HepG2 (cell line): ENCODE measurements at regions not wholly inside any gene's neighbourhood (a gene's known extent, or its start where the extent isn't known, plus 50 kb on each side); places are given as distances from the start of the nearest gene placed in this dataset.

Experiments used
- CTCF ChIP-seq: sonication (generic); formaldehyde crosslinking; IDR thresholded peaks from 2 replicates; pipeline ENCODE4 v1.5.0; 2020; ENCODE audit warnings: mild to moderate bottlenecking, missing genetic modification reagents, moderate library complexity
- EP300 ChIP-seq, 3 experiments: sonication (generic) in 1 of 3; formaldehyde crosslinking in 1 of 3; IDR thresholded peaks; 2 replicates each; pipeline versions ENCODE4 v1.5.1 to v1.6.1; 2011 to 2020; ENCODE audit warnings: low read depth in 2 of 3, low read length in 2 of 3, borderline replicate concordance in 1 of 3, improper control_type of control experiment in 1 of 3, mild to moderate bottlenecking in 1 of 3, missing genetic modification reagents in 1 of 3, moderate library complexity in 1 of 3
- HNF1A ChIP-seq, 2 experiments: sonication (generic) in 1 of 2; formaldehyde crosslinking in 1 of 2; IDR thresholded peaks; 2 replicates each; pipeline versions ENCODE4 v1.4.0 to v1.6.1; 2016 to 2020; ENCODE audit warnings: borderline replicate concordance in 1 of 2, low read depth in 1 of 2, mild to moderate bottlenecking in 1 of 2, missing genetic modification reagents in 1 of 2
- MATR3 ChIP-seq: sonication (generic); formaldehyde crosslinking; IDR thresholded peaks from 2 replicates; pipeline ENCODE4 v1.4.0; 2020; ENCODE audit warnings: missing genetic modification reagents
- NFYB ChIP-seq: sonication (generic); formaldehyde crosslinking; IDR thresholded peaks from 2 replicates; pipeline ENCODE4 v1.4.0; 2020; ENCODE audit warnings: missing genetic modification reagents
- NR1H2 ChIP-seq: sonication (generic); formaldehyde crosslinking; IDR thresholded peaks from 2 replicates; pipeline ENCODE4 v1.8.1; 2022; ENCODE audit warnings: low read depth, missing genetic modification reagents, borderline replicate concordance
- TEAD2 ChIP-seq: sonication (generic); formaldehyde crosslinking; IDR thresholded peaks from 2 replicates; pipeline ENCODE4 v1.9.0; 2021; ENCODE audit warnings: missing genetic modification reagents
- ZNF282 ChIP-seq: fragments of 450-650 bp; IDR thresholded peaks from 2 replicates; pipeline ENCODE4 v1.6.1; 2018; ENCODE audit not compliant: partially characterized antibody
- ZNF703 ChIP-seq: sonication (generic); formaldehyde crosslinking; IDR thresholded peaks from 2 replicates; pipeline ENCODE4 v1.5.1; 2020; ENCODE audit warnings: missing genetic modification reagents, mild to moderate bottlenecking, moderate library complexity, borderline replicate concordance
- ZSCAN5A ChIP-seq: sonication (generic); formaldehyde crosslinking; IDR thresholded peaks from 2 replicates; pipeline ENCODE4 v1.8.0; 2022; ENCODE audit warnings: mild to moderate bottlenecking, missing genetic modification reagents, borderline replicate concordance

DNA sequence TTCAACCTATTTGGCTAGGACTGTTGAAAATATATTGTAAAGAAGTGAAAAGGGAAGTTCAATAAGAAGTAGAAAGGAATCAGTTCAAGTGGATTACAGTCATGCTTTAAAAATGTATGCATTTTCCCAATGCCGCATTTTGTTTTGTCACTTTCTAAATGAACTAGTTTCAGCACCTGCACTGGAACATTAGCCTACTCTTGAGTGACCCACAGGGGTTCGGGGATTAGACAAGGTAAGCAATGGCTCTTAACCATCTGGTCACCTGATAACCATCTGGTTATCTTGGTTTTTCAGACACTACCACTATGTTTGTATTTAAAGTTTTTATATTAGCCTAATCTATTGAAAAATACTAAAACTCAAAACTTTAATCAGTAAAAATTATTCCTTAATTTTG, 97.6 kb downstream of the CD164 start:
- TF ChIP-seq NFYB (no peak), HNF1A (IDR thresholded peaks at IDR 0.05; ENCODE audit: low read depth) (no peak), HNF1A (CRISPR knock-in tag; IDR thresholded peaks at IDR 0.05; ENCODE audit: borderline replicate concordance) (no peak), EP300 (IDR thresholded peaks at IDR 0.05; ENCODE audit: low read depth in 2 of 2, low read length in 2 of 2) (no peak), EP300 (CRISPR knock-in tag; IDR thresholded peaks at IDR 0.05; ENCODE audit: borderline replicate concordance) (no peak), CTCF (CRISPR knock-in tag) (no peak), MATR3 (no peak), NR1H2 (no peak), ZNF703 (CRISPR knock-in tag) (no peak), TEAD2 (no peak), ZNF282 (no peak), ZSCAN5A (CRISPR knock-in tag) (no peak)
